ENCODE measurements at regions not wholly inside any gene's neighbourhood (a gene's known extent, or its start where the extent isn't known, plus 50 kb on each side); places are given as distances from the start of the nearest gene placed in this dataset.

GRCh38 chr4:62870451-62870850, 1538.8 kb downstream of the TECRL start:
- H3K4me1 ChIP-seq (ENCODE audit: insufficient read depth, low read length), result no peaks in the 10 kb centered on the region
- H2BK12ac ChIP-seq (ENCODE audit: insufficient read length, low read depth, low read length), result no peak overlapping the region
- H3K36me3 Mint-ChIP-seq (ENCODE audit: insufficient read depth in 1 of 3, low read depth in 3 of 3), result no peaks in the 10 kb centered on the region
- no peak overlapping the region for H3K4me2 ChIP-seq (ENCODE audit: insufficient read depth, insufficient read length, low read length)
- no peak for DNase-seq
- no peak overlapping the region for H4K91ac ChIP-seq (ENCODE audit: insufficient read length, low read depth, low read length)
- H2BK20ac ChIP-seq (ENCODE audit: low read depth, low read length, poor library complexity, severe bottlenecking), result no peak overlapping the region
- H3K79me1 ChIP-seq (ENCODE audit: insufficient read depth, low read depth, low read length, poor library complexity, severe bottlenecking), result no peaks in the 10 kb centered on the region
- H3K23me2 ChIP-seq (ENCODE audit: insufficient read length, low read depth, low read length, poor library complexity, severe bottlenecking), result no peaks in the 10 kb centered on the region
- no peak overlapping the region for H2BK5ac ChIP-seq (ENCODE audit: insufficient read length, low read length)
- no peaks in the 10 kb centered on the region for H3K27me3 ChIP-seq (ENCODE audit: insufficient read depth, low read length)
- H3T11ph ChIP-seq (ENCODE audit: low read length), result no peak overlapping the region
- no peaks in the 10 kb centered on the region for H4K20me1 ChIP-seq (ENCODE audit: control insufficient read depth, insufficient read depth, insufficient read length)
- no peak overlapping the region for H3K4ac ChIP-seq (ENCODE audit: low read depth, low read length)
- no peaks in the 10 kb centered on the region for H3K79me2 ChIP-seq (ENCODE audit: insufficient read depth, low read length)
- no peaks in the 10 kb centered on the region for H3K9me3 ChIP-seq (ENCODE audit: control insufficient read depth, low read depth, low read length)
- no peak overlapping the region for H2BK120ac ChIP-seq (ENCODE audit: low read depth, low read length, poor library complexity, severe bottlenecking)
- H4K8ac ChIP-seq (replicated peaks; ENCODE audit: insufficient read length, low read depth, low read length), result no peak overlapping the region
- no peaks in the 10 kb centered on the region for H3K4me1 Mint-ChIP-seq
- no peak overlapping the region for H3K4me3 Mint-ChIP-seq
- no peak overlapping the region for H4K5ac ChIP-seq (ENCODE audit: insufficient read length, low read depth, low read length)
- no peak overlapping the region for H3K14ac ChIP-seq (ENCODE audit: insufficient read depth, low read length)
- peaks cover 0 to 1% of the 10 kb centered on the region in 2 experiments; a peak in 2 of 5 replicates for H3K9me3 Mint-ChIP-seq
- H3K27ac ChIP-seq (ENCODE audit: insufficient read length, low read depth, low read length), result no peak overlapping the region
- no peaks in the 10 kb centered on the region for H3K27me3 Mint-ChIP-seq (ENCODE audit: low read depth)
- no peak overlapping the region for H3K56ac ChIP-seq (ENCODE audit: insufficient read length, low read depth, low read length)
- no peak for TF ChIP-seq CTCF (conservative IDR thresholded peaks at IDR 0.05)
- H3K18ac ChIP-seq (ENCODE audit: insufficient read length, low read depth, low read length), result no peak overlapping the region
- WGBS (ENCODE audit: extremely low coverage, insufficient read length, low lambda C conversion rate), result no CpG with 5 or more reads among the region's 3 CpGs
- no peak overlapping the region for H2AFZ ChIP-seq (ENCODE audit: low read length)
- no peak overlapping the region for H2AK5ac ChIP-seq (ENCODE audit: insufficient read length, low read length)
- H3K23ac ChIP-seq (ENCODE audit: insufficient read length, low read depth, low read length), result no peak overlapping the region
- H3K9ac ChIP-seq (ENCODE audit: extremely low read depth, insufficient read length, low read length), result no peak overlapping the region
- no peak overlapping the region for H3K27ac Mint-ChIP-seq
- no peak overlapping the region for H2BK15ac ChIP-seq (ENCODE audit: low read depth, low read length)

Measured in H9 (cell line).